MM.1S (cell line): ENCODE measurements at regions not wholly inside any gene's neighbourhood (a gene's known extent, or its start where the extent isn't known, plus 50 kb on each side); places are given as distances from the start of the nearest gene placed in this dataset.

Experiments used
- CTCF ChIP-seq: fragments of 300-600 bp; sonication (generic); IDR thresholded peaks from 2 replicates; pipeline ENCODE4 v1.5.1; 2016; ENCODE audit warnings: antibody characterized with exemption, low read length, mixed read lengths
- EZH2 ChIP-seq: fragments of 300-600 bp; sonication (generic); optimal IDR thresholded peaks from 2 replicates; pipeline ENCODE3; 2017; ENCODE audit warnings: low read depth, mild to moderate bottlenecking, antibody characterized with exemption, low read length, mixed read lengths

- no peak for TF ChIP-seq CTCF
- TF ChIP-seq EZH2: no peak
These were observed 254.6 kb downstream of the GASK1B start for GRCh38 chr4:157918036-157918832.
